KOPT-K1 (cell line): ENCODE measurements at regions not wholly inside any gene's neighbourhood (a gene's known extent, or its start where the extent isn't known, plus 50 kb on each side); places are given as distances from the start of the nearest gene placed in this dataset.

Experiments
- H3K27ac ChIP-seq: fragments of 200-600 bp; sonication (generic); 2 replicates; pipeline ENCODE4 v1.5.1; 2016; ENCODE audit warnings: antibody characterized with exemption, mild to moderate bottlenecking, low read depth, low read length; ENCODE audit not compliant: poor library complexity, severe bottlenecking
- H3K36me3 ChIP-seq: fragments of 200-600 bp; sonication (generic); 2 replicates; pipeline ENCODE4 v1.5.1; 2017; ENCODE audit warnings: antibody characterized with exemption, mild to moderate bottlenecking, low read length, moderate library complexity; ENCODE audit not compliant: insufficient read depth
- H3K9me3 ChIP-seq: fragments of 200-600 bp; sonication (generic); 2 replicates; pipeline ENCODE4 v1.5.1; 2017; ENCODE audit warnings: antibody characterized with exemption, low read length, mild to moderate bottlenecking; ENCODE audit not compliant: insufficient read depth, poor library complexity, severe bottlenecking

DNA sequence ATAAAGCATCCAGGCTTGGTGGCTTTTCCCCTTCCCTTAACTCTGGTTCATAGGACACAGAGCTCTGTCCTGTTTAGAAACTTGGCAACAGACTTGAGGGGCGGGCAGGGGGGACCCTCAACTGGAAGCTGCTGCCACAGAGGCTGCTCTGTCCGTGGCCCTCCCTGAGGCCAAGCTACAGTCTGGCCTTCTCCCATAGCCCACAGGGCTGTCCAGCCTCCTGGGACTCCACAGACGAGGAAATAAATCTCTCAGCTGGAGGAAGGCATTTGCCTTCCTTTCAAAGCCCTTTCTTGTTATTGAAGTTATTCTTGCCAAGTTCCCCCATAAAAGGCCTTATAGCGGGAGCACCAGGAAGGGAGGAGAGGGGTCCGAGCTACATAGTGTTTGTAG, 248.8 kb upstream of the TPM1 start:
- H3K27ac ChIP-seq, result no peak overlapping the region
- no peaks in the 10 kb centered on the region for H3K36me3 ChIP-seq
- H3K9me3 ChIP-seq, result no peaks in the 10 kb centered on the region

DNA sequence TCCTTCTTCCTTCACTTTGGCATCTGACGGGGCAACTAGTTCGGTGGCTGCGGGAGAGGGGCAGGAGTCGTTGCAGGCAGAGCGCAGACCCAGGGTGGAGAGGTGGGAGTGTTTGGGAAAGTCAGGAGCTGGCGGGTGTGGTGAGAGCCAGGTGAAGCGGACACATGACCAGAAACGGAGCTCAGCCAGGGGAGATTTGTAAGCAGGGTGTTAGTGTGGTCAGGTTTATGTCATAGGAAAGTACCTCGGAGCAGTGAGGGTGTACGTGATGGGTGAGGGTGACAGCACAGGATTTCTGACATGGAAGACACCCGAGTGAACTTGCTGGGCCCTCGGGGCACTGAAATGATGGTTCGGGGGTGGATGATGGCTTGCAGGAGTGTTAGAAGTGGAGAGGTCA, 247.4 kb upstream of the TPM1 start:
- no peaks in the 10 kb centered on the region for H3K36me3 ChIP-seq
- no peaks in the 10 kb centered on the region for H3K9me3 ChIP-seq
- H3K27ac ChIP-seq, result no peak overlapping the region

DNA sequence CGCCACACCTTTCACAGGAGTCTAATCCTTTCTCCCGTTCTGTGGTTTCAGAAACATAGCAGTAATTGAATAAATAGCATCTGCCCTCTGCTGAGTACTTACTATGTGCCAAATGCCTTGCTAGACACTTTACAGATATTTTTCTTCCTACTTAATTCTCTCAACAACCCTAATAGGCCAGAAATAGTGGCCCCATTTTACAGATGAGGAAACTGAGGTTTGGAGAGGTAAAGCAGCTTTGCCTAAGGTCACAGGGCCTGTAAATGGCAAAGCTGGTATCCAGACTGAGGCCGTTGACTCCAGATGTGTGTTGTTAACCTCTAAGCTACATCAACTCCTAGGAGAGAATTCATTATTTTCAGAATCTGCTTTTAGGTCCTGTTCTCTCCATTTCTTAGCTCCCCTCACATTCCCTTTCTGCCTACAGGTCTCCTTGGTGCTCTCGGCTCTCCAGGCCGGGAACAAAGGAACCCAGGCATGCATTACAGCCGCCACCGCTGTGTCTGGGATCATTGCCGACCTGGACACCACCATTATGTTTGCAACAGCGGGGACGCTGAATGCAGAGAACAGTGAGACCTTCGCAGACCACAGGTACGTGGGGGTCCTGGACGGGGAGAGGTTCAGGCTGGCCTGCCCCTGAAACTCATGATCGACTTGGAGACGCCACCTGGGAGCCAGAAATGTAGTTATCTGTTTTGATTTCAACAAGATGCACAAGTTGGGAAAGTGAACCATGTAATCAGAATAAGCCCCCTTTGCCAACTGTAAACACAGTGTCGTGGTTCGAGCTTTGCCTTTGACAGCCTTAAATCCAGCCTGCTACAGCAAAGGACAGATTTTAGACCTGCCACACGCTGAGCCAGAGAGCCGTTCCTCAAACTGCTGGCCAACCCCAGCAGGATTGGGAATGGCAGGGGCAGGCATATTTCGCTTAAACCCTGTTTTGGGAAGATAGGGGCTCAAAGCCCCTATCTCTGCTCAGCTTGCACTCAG, 246.5 kb upstream of the TPM1 start:
- Histone ChIP-seq H3K27ac (no peak overlapping the region), H3K36me3 (no peaks in the 10 kb centered on the region), H3K9me3 (no peaks in the 10 kb centered on the region)

DNA sequence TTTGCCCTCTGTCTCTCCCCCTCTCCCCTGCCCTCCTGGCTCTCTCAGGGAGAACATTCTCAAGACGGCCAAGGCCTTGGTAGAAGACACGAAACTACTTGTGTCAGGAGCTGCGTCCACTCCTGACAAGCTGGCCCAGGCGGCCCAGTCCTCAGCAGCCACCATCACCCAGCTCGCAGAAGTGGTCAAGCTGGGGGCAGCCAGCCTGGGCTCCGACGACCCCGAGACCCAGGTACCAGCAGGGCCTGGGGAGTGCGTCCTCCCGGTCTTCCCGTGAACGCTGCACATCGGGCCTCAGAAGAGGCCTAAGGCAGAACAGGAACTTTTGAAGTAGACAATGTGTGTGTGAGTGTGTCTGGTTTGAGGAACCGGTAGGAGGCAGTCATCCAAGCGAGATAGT, 245.4 kb upstream of the TPM1 start:
- H3K9me3 ChIP-seq, result no peaks in the 10 kb centered on the region
- H3K36me3 ChIP-seq, result no peaks in the 10 kb centered on the region
- no peak overlapping the region for H3K27ac ChIP-seq

DNA sequence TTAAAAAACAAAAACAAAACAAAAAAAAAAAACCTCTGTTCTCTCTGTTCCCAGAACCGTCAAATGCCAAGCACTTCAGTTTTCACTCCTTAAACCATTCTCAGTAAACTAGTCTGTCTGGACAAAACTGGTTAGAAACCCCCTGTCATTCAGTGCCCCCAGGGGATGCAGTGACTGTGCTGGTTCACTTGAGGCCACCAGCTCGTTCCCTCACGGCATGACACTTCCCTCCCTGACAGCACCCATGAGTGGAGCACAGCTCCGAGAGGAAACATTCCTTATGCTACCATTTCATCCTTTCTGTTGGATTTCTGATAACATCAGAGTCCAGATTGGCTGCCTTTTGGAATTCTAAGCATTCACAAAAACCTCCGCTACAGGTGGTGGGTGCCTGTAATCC, 244.0 kb upstream of the TPM1 start:
- Histone ChIP-seq H3K36me3 (no peaks in the 10 kb centered on the region), H3K9me3 (no peaks in the 10 kb centered on the region), H3K27ac (no peak overlapping the region)

DNA sequence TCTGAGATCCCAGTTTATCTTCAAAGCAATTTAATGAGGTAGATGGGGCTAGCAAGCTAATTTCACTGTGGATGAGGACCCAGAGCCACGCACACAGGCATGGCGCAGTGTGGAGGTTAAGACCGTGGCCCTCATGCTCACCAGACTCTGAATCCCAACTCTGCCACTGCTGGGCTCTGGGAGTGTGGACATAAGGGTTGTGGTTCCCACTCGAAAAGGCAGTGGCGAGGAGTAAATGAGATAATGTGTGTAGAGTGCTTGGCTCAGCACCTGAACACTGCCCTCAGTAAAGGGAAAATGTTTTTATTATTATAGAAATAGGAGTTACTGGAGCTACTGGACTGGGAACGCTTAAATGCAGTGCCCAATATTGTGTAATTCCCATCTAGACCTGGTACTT, 243.5 kb upstream of the TPM1 start:
- Histone ChIP-seq H3K27ac (no peak overlapping the region), H3K9me3 (no peaks in the 10 kb centered on the region), H3K36me3 (no peaks in the 10 kb centered on the region)

DNA sequence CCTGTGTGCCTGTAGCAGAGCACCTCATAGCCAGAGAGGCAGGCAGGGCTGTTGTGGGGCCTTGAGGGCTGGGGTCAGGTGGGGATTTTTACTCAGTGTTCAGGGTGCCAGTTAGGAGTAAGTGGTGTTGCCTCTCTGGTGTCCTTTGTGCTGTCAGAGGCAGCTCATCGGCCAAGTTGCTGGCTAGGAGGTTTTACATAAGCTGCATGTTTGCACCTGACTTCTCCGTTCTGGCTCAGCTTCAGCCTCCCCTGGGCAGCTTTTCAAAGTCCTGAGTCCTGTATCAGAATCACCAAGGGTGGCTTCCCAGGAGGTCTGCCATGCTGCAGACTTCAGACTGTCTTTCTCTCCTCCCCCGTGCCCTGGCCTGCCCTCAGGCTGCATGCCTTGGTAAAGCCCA, 242.6 kb upstream of the TPM1 start:
- H3K9me3 ChIP-seq, result no peaks in the 10 kb centered on the region
- no peak overlapping the region for H3K27ac ChIP-seq
- H3K36me3 ChIP-seq, result no peaks in the 10 kb centered on the region

DNA sequence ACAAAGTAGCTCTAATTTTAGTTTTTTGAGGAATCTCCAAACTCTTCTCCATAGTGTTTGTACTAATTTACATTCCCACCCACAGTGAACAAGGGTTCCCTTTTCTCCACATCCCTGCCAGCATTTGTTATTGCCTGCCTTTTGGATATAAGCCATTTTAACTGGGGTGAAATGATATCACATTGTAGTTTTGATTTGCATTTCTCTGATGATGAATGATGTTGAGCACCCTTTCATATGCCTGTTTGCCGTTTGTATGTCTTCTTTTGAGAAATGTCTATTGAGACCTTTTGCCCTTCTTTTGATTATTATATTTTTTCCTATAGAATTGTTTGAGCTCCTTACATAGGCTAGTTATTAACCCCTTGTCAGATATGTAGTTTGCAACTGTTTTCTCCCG, 239.9 kb upstream of the TPM1 start:
- H3K36me3 ChIP-seq, result no peaks in the 10 kb centered on the region
- no peaks in the 10 kb centered on the region for H3K9me3 ChIP-seq
- no peak overlapping the region for H3K27ac ChIP-seq

DNA sequence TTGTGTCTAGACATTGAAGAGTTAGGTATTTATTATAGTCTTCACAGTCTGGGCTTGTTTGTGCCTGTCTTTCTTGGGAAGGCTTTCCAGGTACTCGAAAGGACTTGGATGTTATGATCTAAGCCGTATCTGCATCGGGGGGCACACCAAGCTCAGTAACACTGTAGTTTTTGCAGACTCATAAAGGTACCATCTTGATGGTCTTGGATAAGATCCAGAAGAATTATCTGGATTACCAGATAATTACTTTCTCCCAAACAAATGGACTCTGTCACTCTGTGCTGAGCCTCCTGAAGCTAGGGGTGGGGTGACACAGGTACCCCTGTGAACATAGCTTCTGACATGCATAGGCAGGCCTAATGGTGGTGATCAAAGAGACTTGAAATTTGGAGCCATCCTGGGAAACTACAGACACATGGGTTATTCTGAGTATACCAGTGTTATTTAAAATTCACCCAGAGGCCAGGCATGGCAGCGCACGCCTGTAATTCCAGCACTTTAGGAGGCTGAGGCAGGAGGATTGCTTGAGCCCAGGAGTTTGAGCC, 238.6 kb upstream of the TPM1 start:
- Histone ChIP-seq H3K27ac (no peak overlapping the region), H3K9me3 (no peaks in the 10 kb centered on the region), H3K36me3 (no peaks in the 10 kb centered on the region)

DNA sequence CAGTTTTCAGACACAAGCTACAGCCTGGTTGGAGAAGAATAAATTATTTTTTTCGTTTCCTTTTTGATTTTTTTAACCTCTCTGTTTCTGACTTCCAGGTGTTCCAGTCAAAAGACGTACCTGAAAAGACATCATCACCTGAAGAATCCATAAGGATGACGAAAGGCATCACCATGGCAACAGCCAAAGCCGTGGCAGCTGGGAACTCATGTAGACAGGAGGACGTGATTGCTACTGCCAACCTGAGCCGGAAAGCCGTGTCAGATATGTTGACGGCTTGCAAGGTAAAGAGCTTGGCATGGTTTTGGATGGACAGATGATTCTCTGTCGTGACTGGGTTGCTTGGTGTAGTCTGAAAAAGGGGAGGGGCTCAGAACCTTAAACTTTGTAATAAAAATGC, 237.0 kb upstream of the TPM1 start:
- Histone ChIP-seq H3K9me3 (no peaks in the 10 kb centered on the region), H3K36me3 (no peaks in the 10 kb centered on the region), H3K27ac (no peak overlapping the region)

DNA sequence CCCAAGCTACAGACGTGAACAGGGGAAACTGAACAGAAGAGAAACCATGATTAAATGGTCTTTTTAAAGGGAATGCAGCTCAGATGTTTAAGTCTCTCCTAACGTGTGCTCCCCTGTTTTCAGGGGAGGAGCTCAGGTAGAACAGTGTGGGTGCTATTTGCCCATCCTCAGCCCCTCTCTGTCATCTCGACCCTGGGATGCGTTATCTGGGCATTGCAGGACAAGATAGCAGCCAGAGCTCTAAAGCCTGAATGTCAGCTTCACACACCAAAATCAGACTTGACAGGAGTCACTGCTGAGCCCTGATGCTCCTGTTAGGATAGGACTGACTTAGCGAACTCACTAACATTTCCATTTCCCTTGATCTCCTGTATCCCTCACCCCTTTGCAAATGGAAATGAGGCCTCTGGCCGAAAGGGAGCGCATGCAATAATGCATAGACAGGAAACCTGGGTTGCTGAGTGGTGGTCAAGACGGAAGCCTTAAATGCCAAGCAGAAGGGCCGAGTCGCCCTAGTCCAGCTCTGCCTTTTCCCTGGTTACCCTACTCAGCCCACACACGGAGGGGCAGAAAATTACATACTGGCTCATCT, 234.9 kb upstream of the TPM1 start:
- Histone ChIP-seq H3K9me3 (no peaks in the 10 kb centered on the region), H3K27ac (no peak overlapping the region), H3K36me3 (no peaks in the 10 kb centered on the region)

DNA sequence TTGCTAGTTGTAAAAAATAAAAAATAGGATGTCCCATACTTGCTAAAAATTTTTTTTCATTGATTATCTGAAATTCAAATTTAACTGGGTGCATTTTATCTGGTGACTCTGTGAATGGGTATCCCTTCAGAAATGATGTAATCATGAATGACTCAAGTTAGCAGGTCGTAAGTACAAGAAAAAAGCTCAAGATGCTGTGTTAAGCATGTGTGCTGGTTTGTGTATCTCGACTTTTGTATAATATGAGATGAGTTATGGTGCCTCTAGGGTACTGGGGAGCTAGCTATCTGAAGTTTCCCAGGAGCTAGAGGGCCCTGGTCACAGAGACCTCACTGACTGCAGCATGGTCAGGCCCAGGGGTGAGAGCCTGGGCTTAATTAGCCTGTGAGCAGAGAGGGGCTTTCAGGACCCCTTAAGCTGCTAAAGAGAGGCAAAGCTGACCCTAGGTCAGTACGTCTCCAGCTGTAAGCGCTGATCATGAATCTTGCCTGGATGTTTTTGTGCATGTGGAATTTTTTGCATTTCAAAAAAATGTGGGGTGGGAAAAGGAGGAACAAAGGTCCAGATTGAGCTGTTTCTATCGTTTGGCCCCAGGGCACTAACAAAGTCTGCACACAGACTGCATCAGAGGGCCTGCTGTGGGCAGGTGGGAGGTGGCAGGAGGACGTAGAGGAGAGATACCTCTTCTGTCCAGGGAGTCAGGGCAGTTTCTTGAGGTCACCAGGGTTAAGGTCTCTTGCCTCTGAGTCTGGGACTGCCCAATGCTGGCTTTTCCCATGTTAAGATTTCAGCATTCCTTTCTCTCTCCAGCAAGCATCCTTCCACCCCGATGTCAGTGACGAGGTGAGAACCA, 233.2 kb upstream of the TPM1 start:
- Histone ChIP-seq H3K27ac (no peak overlapping the region), H3K9me3 (no peaks in the 10 kb centered on the region), H3K36me3 (no peaks in the 10 kb centered on the region)

DNA sequence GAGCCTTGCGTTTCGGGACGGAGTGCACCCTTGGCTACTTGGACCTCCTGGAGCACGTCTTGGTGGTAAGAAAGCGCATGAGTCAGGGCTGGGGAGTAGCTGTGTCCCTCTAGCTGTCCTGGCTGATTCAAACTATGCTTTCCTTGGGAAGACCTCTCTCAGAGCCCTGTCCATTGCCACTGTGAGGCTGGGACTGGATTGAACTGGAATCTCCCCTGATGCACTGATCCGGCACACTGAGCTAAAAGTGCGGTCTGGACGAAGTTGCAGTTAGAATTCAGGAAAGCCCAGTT, 232.6 kb upstream of the TPM1 start:
- H3K36me3 ChIP-seq, result no peaks in the 10 kb centered on the region
- no peaks in the 10 kb centered on the region for H3K9me3 ChIP-seq
- no peak overlapping the region for H3K27ac ChIP-seq

DNA sequence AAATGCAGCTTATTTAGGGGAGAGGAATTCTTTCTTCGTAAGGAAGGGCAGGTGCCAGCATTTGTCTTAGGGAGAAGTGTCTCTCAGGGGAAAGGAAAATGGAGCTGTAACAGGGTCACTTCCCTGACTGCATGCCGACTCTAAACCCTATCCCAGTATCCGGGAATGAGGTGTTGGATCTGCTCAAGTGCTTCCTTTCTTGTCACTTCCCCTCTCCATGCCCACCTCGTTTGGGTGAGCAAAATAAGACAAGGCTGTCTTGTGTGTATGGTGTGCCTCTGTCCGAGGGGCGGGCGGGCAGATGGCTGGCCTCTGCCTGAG, 230.1 kb upstream of the TPM1 start:
- Histone ChIP-seq H3K36me3 (no peaks in the 10 kb centered on the region), H3K27ac (no peak overlapping the region), H3K9me3 (no peaks in the 10 kb centered on the region)

DNA sequence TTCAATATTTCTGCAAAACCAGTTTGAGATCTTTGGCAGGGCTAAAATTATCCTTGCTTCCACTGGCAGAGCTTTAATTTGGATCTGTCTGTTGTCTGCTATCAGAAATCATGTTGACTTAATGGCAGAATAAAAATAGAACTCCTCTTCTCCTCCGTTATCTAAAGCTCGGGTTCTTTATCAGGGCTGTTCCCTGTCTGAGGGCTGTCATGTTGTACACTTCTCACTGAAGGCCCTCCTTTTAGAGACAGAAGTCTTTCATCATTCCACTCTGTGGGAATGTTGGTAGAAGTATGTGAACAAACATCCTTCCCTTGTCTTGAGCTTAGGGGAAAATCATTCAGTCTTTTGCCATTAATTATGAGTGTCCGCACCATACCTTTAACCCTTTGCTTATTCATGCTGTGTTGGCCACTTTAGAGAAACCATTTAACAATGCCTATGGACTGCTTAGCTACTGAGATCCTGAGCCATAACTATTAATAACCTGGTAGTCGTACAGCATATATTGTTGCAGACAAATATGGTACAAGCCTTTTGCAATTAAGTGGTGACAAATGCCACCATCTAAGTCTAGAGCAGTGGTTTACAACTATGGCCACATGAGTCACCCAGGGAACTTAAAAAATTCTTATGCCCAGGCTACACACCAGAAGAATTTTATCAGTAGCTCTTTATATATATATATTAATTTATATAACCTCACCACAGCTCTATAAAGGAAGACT, 226.0 kb upstream of the TPM1 start:
- Histone ChIP-seq H3K9me3 (no peaks in the 10 kb centered on the region), H3K36me3 (no peaks in the 10 kb centered on the region), H3K27ac (no peak overlapping the region)
